HepG2 (cell line): ENCODE measurements at regions not wholly inside any gene's neighbourhood (a gene's known extent, or its start where the extent isn't known, plus 50 kb on each side); places are given as distances from the start of the nearest gene placed in this dataset.

Source experiments
- ATAC-seq: fragments of 200-7000 bp; cut with Tn5 transposase; 3 replicates; pipeline ENCODE4 v1.9.1; 2020; ENCODE audit warnings: mild to moderate bottlenecking, moderate library complexity
- BruUV-seq: library from RNA; stranded (reverse); fragments of 400-500 nt; replicated peaks from 2 replicates; lab custom pipeline; 2021; lab: Mats Ljungman, UMichigan
- CTCF ChIA-PET: fragments of 300-600 bp; formaldehyde crosslinking; extraction: SDS; loops from one replicate; lab custom pipeline; 2021; ENCODE audit warnings: low total read pairs, inconsistent platforms, low intra/inter-chr PET ratio; lab: Yijun Ruan, JAX
- POLR2A ChIA-PET: fragments of 350-600 bp; sonication (Branson Sonifier 250); formaldehyde crosslinking; loops from one replicate; lab custom pipeline; 2020; ENCODE audit warnings: antibody characterized with exemption, inconsistent platforms; lab: Yijun Ruan, JAX
- DNase-seq: peaks from one replicate; pipeline ENCODE4 v3.0.0-alpha.2; 2015; ENCODE audit warnings: low spot score
- FAIRE-seq: peaks from 3 replicates; lab custom pipeline; 2011; peaks lifted over from hg19 to GRCh38; lab: Jason Lieb, UNC
- H2AFZ ChIP-seq: one replicate; pipeline ENCODE4 v1.6.1; 2011; ENCODE audit warnings: low read length, inconsistent platforms
- H3K27ac ChIP-seq: fragments of 300-600 bp; 3 replicates; pipeline ENCODE4 v1.8.0; 2011; ENCODE audit warnings: mixed run types, mild to moderate bottlenecking, mixed read lengths, low read length, inconsistent platforms; ENCODE audit not compliant: insufficient read depth; ENCODE audit errors: extremely low read length
- H3K27me3 ChIP-seq, 2 experiments: fragments of 200-600 bp in 1 of 2; 2 replicates in 1 of 2; 3 replicates in 1 of 2; pipeline versions ENCODE4 v1.6.0 to v1.8.0; 2011; ENCODE audit warnings: low read length in 2 of 2, mild to moderate bottlenecking in 2 of 2, moderate library complexity in 2 of 2, inconsistent platforms in 1 of 2; ENCODE audit not compliant: insufficient read depth in 2 of 2, control insufficient read depth in 1 of 2
- H3K36me3 ChIP-seq, 2 experiments: fragments of 200-600 bp in 1 of 2; replicated peaks in 1 of 2; 2 replicates in 1 of 2; 3 replicates in 1 of 2; pipeline versions ENCODE4 v1.5.1 to v1.8.0; 2011; ENCODE audit warnings: low read length in 2 of 2, inconsistent platforms in 1 of 2; ENCODE audit not compliant: insufficient read depth in 2 of 2, control insufficient read depth in 1 of 2
- H3K4me1 ChIP-seq: 2 replicates; pipeline ENCODE4 v1.5.1; 2012; ENCODE audit warnings: low read length, inconsistent platforms; ENCODE audit not compliant: insufficient read depth
- H3K4me2 ChIP-seq: 2 replicates; pipeline ENCODE4 v1.6.0; 2011; ENCODE audit warnings: low read depth, low read length, inconsistent platforms
- H3K4me3 ChIP-seq, 3 experiments: fragments of 200-600 bp in 1 of 3; sonication (generic), shearing (Covaris generic) in 1 of 3; replicated peaks in 1 of 3; 2 replicates each; pipeline ENCODE4 v1.5.1; 2011 to 2016; ENCODE audit warnings: low read length in 3 of 3, inconsistent platforms in 2 of 3, low read depth in 2 of 3, mild to moderate bottlenecking in 2 of 3, control low read depth in 1 of 3, mixed read lengths in 1 of 3; ENCODE audit not compliant: insufficient read depth in 1 of 3
- H3K79me2 ChIP-seq: one replicate; pipeline ENCODE4 v1.6.1; 2011; ENCODE audit warnings: low read length, inconsistent platforms; ENCODE audit not compliant: insufficient read depth
- H3K9ac ChIP-seq: 2 replicates; pipeline ENCODE4 v1.6.0; 2011; ENCODE audit warnings: mild to moderate bottlenecking, low read depth, low read length, inconsistent platforms; ENCODE audit not compliant: insufficient read depth
- H3K9me3 ChIP-seq: 2 replicates; pipeline ENCODE4 v1.5.1; 2012; ENCODE audit warnings: mild to moderate bottlenecking, low read length
- H4K20me1 ChIP-seq: 2 replicates; pipeline ENCODE4 v1.6.0; 2011; ENCODE audit warnings: inconsistent platforms, mild to moderate bottlenecking, low read length, moderate library complexity; ENCODE audit not compliant: insufficient read depth
- CREB1 ChIP-seq, 2 experiments: fragments of 450-650 bp in 1 of 2; IDR thresholded peaks; 2 replicates each; pipeline ENCODE4 v1.6.1; 2016 to 2017; ENCODE audit warnings: control low read depth in 1 of 2, mild to moderate bottlenecking in 1 of 2, missing compliant biosample characterization in 1 of 2, missing genetic modification characterization in 1 of 2
- EED ChIP-seq: sonication (generic); formaldehyde crosslinking; IDR thresholded peaks from 2 replicates; pipeline ENCODE4 v1.5.0; 2020; ENCODE audit warnings: mild to moderate bottlenecking, missing genetic modification reagents
- GATAD1 ChIP-seq: IDR thresholded peaks from 2 replicates; pipeline ENCODE4 v1.6.1; 2016; ENCODE audit warnings: missing genetic modification reagents, missing compliant biosample characterization
- NFRKB ChIP-seq: fragments of 450-650 bp; IDR thresholded peaks from 2 replicates; pipeline ENCODE4 v1.6.1; 2017
- ZBTB38 ChIP-seq: sonication (generic); formaldehyde crosslinking; IDR thresholded peaks from 2 replicates; pipeline ENCODE4 v1.5.1; 2020; ENCODE audit warnings: mild to moderate bottlenecking, missing genetic modification reagents
- WGBS: methylation state at CpG from one replicate; pipeline ENCODE4 v1.1.6; 2017; ENCODE audit warnings: low lambda C conversion rate; 5-methylcytosine and 5-hydroxymethylcytosine counted together
- in situ Hi-C: cut with HindIII; loops from 2 replicates; pipeline ENCODE4 v1.10.0; 2017; ENCODE audit warnings: low pct_unique_long_range_greater_than_20kb; ENCODE audit not compliant: extremely low pct_ligation_motif_present
- intact Hi-C: fragments of 100-400 bp; cut with micrococcal nuclease; formaldehyde crosslinking; loops from one replicate; pipeline ENCODE4 v1.10.0; 2022; ENCODE audit not compliant: unreplicated experiment
- TF ChIP-seq, protein P1 (sequence below): sonication (generic); formaldehyde crosslinking; IDR thresholded peaks from 2 replicates; pipeline ENCODE4 v1.5.0; 2020; ENCODE audit warnings: missing genetic modification reagents
- TF ChIP-seq, protein P2 (sequence below): sonication (generic); formaldehyde crosslinking; IDR thresholded peaks from 2 replicates; pipeline ENCODE4 v1.8.1; 2022; ENCODE audit warnings: mild to moderate bottlenecking, missing genetic modification reagents
- TF ChIP-seq, protein P3 (sequence below), 2 experiments: sonication (generic) in 1 of 2; formaldehyde crosslinking in 1 of 2; IDR thresholded peaks; 2 replicates each; pipeline versions ENCODE4 v1.4.0 to v1.6.1; 2016 to 2020; ENCODE audit warnings: borderline replicate concordance in 1 of 2, low read depth in 1 of 2, mild to moderate bottlenecking in 1 of 2, missing genetic modification reagents in 1 of 2
- TF ChIP-seq, protein P4 (sequence below): IDR thresholded peaks from 2 replicates; pipeline ENCODE4 v1.6.1; 2016; ENCODE audit warnings: missing genetic modification reagents, missing compliant biosample characterization

DNA sequence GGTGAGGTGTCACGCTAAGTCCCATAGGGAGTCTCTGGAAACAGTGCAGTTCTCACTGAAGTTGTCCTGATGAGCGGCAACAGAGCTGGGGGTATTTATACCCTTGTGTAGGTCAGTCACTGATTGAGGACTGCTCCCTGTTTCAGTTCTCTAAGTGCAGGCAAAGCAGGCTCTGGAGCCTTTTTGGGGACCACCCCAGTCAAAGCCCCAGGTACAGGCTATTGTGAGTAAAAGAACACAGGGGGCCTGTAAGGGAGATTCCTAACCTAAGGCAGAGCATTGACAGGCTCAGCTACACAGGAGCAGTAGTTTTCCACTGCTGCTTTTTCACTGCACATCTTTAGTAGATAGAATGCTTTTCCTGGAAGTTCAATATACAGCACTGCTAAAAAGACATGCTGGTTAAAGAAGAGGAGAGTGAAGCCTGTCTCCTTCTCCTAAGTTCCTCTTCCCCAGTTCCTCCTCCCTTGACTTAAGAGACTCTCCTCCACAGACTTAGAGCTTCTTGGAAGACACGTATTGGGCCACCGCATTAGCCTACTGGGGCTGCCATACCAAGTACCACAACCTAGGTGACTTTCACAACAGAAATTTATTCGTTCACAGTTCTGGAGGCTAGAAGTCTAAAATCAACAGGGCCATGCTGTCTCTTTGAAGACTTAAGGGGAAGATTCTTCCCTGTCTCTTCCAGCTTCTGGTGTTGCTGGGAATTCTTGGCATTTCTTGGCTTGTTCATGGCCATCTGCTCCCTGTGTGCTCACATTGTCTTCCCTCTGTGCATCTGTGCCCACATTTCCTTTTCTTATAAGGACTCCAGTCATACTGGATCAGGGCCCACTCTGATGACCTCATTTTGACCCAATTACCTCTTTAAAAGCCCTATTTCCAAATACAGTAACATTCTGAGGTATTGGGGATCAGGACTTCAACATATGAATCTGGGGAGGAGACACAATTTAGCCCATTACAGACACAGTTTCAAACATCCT, 221.0 kb downstream of the ESM1 start:
- 0 out of 5 replicates have a peak, but pooled peaks cover 0 to 3% of the 10 kb centered on the region in 2 experiments for H3K27me3 ChIP-seq
- CTCF ChIA-PET: no interaction called here
- H3K36me3 ChIP-seq: no peaks in the 10 kb centered on the region
- no TSS peak for BruUV-seq
- TF ChIP-seq, protein P1, sequence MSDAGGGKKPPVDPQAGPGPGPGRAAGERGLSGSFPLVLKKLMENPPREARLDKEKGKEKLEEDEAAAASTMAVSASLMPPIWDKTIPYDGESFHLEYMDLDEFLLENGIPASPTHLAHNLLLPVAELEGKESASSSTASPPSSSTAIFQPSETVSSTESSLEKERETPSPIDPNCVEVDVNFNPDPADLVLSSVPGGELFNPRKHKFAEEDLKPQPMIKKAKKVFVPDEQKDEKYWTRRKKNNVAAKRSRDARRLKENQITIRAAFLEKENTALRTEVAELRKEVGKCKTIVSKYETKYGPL (CRISPR knock-in tag): no peak
- no peak for TF ChIP-seq CREB1 (IDR thresholded peaks at IDR 0.05)
- no peak for TF ChIP-seq CREB1 (CRISPR knock-in tag; IDR thresholded peaks at IDR 0.05)
- TF ChIP-seq, protein P2, sequence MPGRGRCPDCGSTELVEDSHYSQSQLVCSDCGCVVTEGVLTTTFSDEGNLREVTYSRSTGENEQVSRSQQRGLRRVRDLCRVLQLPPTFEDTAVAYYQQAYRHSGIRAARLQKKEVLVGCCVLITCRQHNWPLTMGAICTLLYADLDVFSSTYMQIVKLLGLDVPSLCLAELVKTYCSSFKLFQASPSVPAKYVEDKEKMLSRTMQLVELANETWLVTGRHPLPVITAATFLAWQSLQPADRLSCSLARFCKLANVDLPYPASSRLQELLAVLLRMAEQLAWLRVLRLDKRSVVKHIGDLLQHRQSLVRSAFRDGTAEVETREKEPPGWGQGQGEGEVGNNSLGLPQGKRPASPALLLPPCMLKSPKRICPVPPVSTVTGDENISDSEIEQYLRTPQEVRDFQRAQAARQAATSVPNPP (CRISPR knock-in tag): no peak
- TF ChIP-seq NFRKB: no peak
- TF ChIP-seq EED (CRISPR knock-in tag): no peak
- no peak for TF ChIP-seq ZBTB38 (CRISPR knock-in tag)
- TF ChIP-seq GATAD1 (CRISPR knock-in tag): no peak
- TF ChIP-seq, protein P3, sequence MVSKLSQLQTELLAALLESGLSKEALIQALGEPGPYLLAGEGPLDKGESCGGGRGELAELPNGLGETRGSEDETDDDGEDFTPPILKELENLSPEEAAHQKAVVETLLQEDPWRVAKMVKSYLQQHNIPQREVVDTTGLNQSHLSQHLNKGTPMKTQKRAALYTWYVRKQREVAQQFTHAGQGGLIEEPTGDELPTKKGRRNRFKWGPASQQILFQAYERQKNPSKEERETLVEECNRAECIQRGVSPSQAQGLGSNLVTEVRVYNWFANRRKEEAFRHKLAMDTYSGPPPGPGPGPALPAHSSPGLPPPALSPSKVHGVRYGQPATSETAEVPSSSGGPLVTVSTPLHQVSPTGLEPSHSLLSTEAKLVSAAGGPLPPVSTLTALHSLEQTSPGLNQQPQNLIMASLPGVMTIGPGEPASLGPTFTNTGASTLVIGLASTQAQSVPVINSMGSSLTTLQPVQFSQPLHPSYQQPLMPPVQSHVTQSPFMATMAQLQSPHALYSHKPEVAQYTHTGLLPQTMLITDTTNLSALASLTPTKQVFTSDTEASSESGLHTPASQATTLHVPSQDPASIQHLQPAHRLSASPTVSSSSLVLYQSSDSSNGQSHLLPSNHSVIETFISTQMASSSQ (IDR thresholded peaks at IDR 0.05; ENCODE audit: low read depth): no peak
- TF ChIP-seq, protein P3 (CRISPR knock-in tag; IDR thresholded peaks at IDR 0.05; ENCODE audit: borderline replicate concordance): no peak
- TF ChIP-seq, protein P4, sequence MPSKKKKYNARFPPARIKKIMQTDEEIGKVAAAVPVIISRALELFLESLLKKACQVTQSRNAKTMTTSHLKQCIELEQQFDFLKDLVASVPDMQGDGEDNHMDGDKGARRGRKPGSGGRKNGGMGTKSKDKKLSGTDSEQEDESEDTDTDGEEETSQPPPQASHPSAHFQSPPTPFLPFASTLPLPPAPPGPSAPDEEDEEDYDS (CRISPR knock-in tag): no peak
- TF ChIP-seq, all 625 proteins: peak for 0
- DNase-seq (no peak), ATAC-seq (no peak), FAIRE-seq (no peak)
- Histone ChIP-seq H3K9me3 (no peaks in the 10 kb centered on the region), H3K4me1 (no peaks in the 10 kb centered on the region), H3K27ac (no peak overlapping the region), H3K9ac (no peak overlapping the region), H3K4me2 (no peak overlapping the region), H3K4me3 (no peak overlapping the region), H2AFZ (no peak overlapping the region), H3K79me2 (no peaks in the 10 kb centered on the region), H4K20me1 (no peaks in the 10 kb centered on the region)
- WGBS: 39% methylated on average over 5 of the region's 5 CpGs
- intact Hi-C loops: no loop called here
- POLR2A ChIA-PET: no interaction called here
- in situ Hi-C loops: no loop called here
